Activated CD4-positive, alpha-beta memory T cell treated with anti-CD3 and anti-CD28 coated beads, Interleukin-2, amount 10 ng/mL, durations not matched to agents 7 days and 5 days (primary cell): ENCODE measurements at regions not wholly inside any gene's neighbourhood (a gene's known extent, or its start where the extent isn't known, plus 50 kb on each side); places are given as distances from the start of the nearest gene placed in this dataset.
A peak's percentile ranks its signal among the peaks of the same experiment; 100 is the strongest.
"Not testable (repeated sequence)": the region's sequence is repeated elsewhere in the genome, so short reads cannot be mapped to it uniquely, and the experiment has no call there.

Experiments
- CTCF ChIA-PET: fragments of 350-600 bp; sonication (Branson Sonifier 250); formaldehyde crosslinking; loops from one replicate; lab custom pipeline; 2021; ENCODE audit warnings: antibody characterized with exemption, inconsistent platforms; lab: Charles Lee
- POLR2A ChIA-PET: fragments of 350-600 bp; sonication (Branson Sonifier 250); formaldehyde crosslinking; loops from one replicate; lab custom pipeline; 2021; ENCODE audit warnings: antibody characterized with exemption; lab: Charles Lee
- DNase-seq: peaks from one replicate; pipeline ENCODE4 v3.0.0-alpha.2; 2020
- H3K27ac Mint-ChIP-seq: one replicate; pipeline ENCODE4 v1.8.0; 2021; ENCODE audit warnings: mild to moderate bottlenecking, mixed read lengths
- H3K27me3 Mint-ChIP-seq: one replicate; pipeline ENCODE4 v1.8.0; 2021; ENCODE audit warnings: mixed read lengths
- H3K36me3 Mint-ChIP-seq: one replicate; pipeline ENCODE4 v1.8.0; 2021; ENCODE audit warnings: low read depth, mixed read lengths
- H3K4me1 Mint-ChIP-seq: one replicate; pipeline ENCODE4 v1.8.0; 2021; ENCODE audit warnings: mixed read lengths
- H3K4me3 Mint-ChIP-seq: one replicate; pipeline ENCODE4 v1.8.0; 2021; ENCODE audit warnings: mild to moderate bottlenecking, mixed read lengths
- H3K9me3 Mint-ChIP-seq: one replicate; pipeline ENCODE4 v1.8.0; 2021; ENCODE audit warnings: mixed read lengths

DNA sequence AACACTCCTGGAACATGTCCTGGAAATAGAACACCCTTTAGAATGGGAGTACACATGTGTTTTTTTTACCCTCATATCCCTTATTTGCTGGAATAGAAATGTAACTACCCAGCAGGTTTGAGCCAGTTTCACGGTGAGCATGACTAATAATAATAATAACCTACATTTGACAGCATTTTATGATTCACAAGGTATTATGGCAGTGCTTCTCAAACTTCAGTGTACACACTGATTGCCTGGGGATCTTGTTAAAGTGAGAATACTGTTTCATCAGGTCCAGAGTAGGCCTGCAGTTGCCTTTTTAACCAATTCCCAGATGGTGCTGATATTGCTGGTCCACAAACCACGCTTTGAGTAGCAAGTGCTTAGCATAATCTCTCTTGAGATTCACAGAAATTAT is 63.9 kb downstream of the NFKBIZ start:
- no peak overlapping the region for H3K27ac Mint-ChIP-seq
- no peaks in the 10 kb centered on the region for H3K9me3 Mint-ChIP-seq
- ChIA-PET CTCF (no interaction called here), POLR2A (no interaction called here)
- H3K36me3 Mint-ChIP-seq, result peaks cover 12% of the 10 kb centered on the region
- H3K4me1 Mint-ChIP-seq, result no peaks in the 10 kb centered on the region
- no peak for DNase-seq
- peaks cover 12% of the 10 kb centered on the region for H3K27me3 Mint-ChIP-seq
- no peak overlapping the region for H3K4me3 Mint-ChIP-seq

DNA sequence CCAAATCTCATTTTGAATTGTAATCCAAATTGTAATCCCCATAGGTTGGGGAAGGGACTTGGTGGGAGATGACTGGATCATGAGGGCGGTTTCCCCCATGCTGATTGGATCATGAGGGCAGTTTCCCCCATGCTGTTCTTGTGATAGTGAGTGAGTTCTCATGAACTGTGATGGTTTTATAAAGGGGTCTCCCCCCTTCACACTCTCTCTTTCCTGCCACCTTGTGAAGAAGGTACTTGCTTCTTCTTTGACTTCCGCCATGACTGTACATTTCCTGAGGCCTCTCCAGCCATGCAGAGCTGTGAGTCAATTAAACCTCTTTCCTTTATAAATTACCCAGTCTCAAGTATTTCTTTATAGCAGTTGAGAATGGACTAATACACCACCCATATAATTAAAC is 68.4 kb downstream of the NFKBIZ start:
- Mint-ChIP-seq H3K36me3 (peaks cover 42% of the 10 kb centered on the region), H3K4me1 (peaks cover 17% of the 10 kb centered on the region), H3K9me3 (peaks cover 14% of the 10 kb centered on the region)
- H3K4me3 Mint-ChIP-seq, DNase-seq, H3K27ac Mint-ChIP-seq, POLR2A ChIA-PET, CTCF ChIA-PET, H3K27me3 Mint-ChIP-seq: not testable (repeated sequence)

DNA sequence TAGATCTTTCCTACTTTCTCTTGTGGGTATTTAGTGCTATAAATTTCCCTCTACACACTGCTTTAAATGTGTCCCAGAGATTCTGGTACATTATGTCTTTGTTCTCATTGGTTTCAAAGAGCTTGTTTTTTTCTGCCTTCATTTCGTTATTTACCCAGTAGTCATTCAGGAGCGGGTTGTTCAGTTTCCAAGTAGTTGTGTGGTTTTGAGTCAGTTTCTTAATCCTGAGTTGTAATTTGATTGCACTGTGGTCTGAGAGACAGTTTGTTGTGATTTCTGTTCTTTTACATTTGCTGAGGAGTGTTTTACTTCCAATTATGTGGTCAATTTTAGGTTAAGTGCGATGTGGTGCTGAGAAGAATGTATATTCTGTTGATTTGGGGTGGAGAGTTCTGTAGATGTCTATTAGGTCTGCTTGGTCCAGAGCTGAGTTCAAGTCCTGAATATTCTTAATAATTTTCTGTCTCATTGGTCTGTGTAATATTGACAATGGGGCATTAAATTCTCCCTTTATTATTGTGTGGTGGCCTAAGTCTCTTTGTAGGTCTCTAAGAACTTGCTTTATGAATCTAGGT is 72.9 kb downstream of the NFKBIZ start:
- Mint-ChIP-seq H3K4me3 (peak overlapping the region; percentile 9), H3K27me3 (peaks cover 21% of the 10 kb centered on the region), H3K36me3 (peaks cover 56% of the 10 kb centered on the region), H3K27ac (peak overlapping the region; percentile 17), H3K9me3 (peaks cover 31% of the 10 kb centered on the region), H3K4me1 (peaks cover 52% of the 10 kb centered on the region)
- CTCF ChIA-PET, result interaction anchor here (0.7 to 1.8 kb wide), 2 partner anchors 14 to 119 kb away, joined by 3 read pairs; no protein-coding TSS in a partner anchor
- POLR2A ChIA-PET, result interaction anchor here (0.8 to 1.7 kb wide), 4 partner anchors 10 to 73 kb away, joined by 3 to 9 read pairs (median 4); partner anchors contain the start of gene NFKBIZ
- not testable (repeated sequence) for DNase-seq

DNA sequence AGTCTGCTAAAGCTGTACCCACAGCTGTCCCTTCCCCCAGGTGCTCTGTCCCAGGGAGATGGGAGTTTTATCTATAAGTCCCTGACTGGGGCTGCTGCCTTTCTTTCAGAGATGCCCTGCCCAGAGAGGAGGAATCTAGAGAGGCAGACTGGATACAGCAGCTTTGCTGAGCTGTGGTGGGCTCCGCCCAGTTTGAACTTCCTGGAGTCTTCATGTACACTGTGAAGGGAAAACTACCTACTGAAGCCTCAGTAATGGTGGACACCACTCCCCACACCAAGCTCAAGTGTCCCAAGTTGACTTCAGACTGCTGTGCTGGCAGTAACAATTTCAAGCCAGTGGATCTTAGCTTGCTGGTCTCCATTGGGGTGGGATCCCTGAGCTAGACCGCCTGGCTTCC is 75.3 kb downstream of the NFKBIZ start:
- ChIA-PET POLR2A (interaction anchor here (0.9 to 3.1 kb wide), 6 partner anchors 8 to 248 kb away, joined by 3 to 21 read pairs (median 4); partner anchors contain the start of genes NFKBIZ and ZBTB11), CTCF (interaction anchor here (1.2 to 1.6 kb wide), 2 partner anchors 11 to 64 kb away, joined by 3 to 7 read pairs; no protein-coding TSS in a partner anchor)

DNA sequence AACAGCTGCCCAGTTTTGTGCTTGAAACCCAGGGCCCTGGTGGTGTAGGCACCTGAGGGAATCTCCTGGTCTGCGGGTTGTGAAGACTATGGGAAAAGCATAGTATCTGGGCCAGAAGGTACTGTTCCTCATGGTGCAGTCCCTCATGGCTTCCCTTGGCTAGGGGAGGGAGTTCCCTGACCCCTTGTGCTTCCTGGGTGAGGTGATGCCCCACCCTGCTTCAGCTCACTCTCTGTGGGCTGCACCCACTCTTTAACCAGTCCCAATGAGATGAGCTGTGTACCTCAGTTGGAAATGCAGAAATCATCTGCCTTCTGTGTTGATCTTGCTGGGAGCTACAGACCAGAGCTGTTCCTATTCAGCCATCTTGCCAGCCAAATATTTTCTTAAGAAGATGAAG is 75.8 kb downstream of the NFKBIZ start:
- Mint-ChIP-seq H3K9me3 (peaks cover 20% of the 10 kb centered on the region), H3K36me3 (peaks cover 38% of the 10 kb centered on the region), H3K4me1 (peaks cover 52% of the 10 kb centered on the region), H3K27ac (peak overlapping the region; percentile 11), H3K27me3 (peaks cover 22% of the 10 kb centered on the region)
- DNase-seq, H3K4me3 Mint-ChIP-seq: not testable (repeated sequence)
- ChIA-PET CTCF (interaction anchor here (1.2 to 1.6 kb wide), 2 partner anchors 10 to 64 kb away, joined by 3 to 7 read pairs; no protein-coding TSS in a partner anchor), POLR2A (interaction anchor here (1.1 to 3.1 kb wide), 5 partner anchors 8 to 76 kb away, joined by 4 to 21 read pairs (median 4); partner anchors contain the start of gene NFKBIZ)

More for the DNA sequence above, 75.3 kb downstream of the NFKBIZ start:
- Mint-ChIP-seq H3K36me3 (peaks cover 43% of the 10 kb centered on the region), H3K27me3 (peaks cover 25% of the 10 kb centered on the region), H3K9me3 (peaks cover 25% of the 10 kb centered on the region), H3K4me1 (peaks cover 52% of the 10 kb centered on the region)
- peak; percentile 27 for DNase-seq
- H3K27ac Mint-ChIP-seq, H3K4me3 Mint-ChIP-seq: not testable (repeated sequence)

DNA sequence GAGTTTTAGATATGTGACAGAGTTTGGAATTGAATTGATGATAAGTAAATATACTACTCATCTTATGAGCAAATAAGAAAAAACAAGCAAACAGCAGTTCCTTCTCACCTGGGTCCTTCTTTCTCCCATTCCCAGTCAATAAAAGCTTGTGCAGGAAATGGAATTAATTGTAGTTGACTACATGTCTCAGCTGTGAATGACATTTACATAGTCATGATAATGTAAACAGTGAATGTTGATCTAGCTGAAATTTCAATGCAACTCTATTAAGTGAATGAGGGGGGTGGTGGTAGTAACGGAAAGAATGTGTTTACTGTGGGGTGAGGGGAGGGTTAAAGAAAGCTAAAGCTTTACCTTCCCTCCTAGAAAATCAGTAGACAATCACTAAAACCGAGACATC is 76.2 kb downstream of the NFKBIZ start:
- H3K27ac Mint-ChIP-seq, result peak overlapping the region; percentile 11
- peaks cover 20% of the 10 kb centered on the region for H3K9me3 Mint-ChIP-seq
- peaks cover 38% of the 10 kb centered on the region for H3K36me3 Mint-ChIP-seq
- H3K27me3 Mint-ChIP-seq, result peaks cover 22% of the 10 kb centered on the region
- ChIA-PET POLR2A (interaction anchor here (1.1 to 3.1 kb wide), 3 partner anchors 11 to 76 kb away, joined by 4 to 21 read pairs (median 14); partner anchors contain the start of gene NFKBIZ), CTCF (interaction anchor here (1.2 to 1.6 kb wide), 2 partner anchors 10 to 63 kb away, joined by 3 to 7 read pairs; no protein-coding TSS in a partner anchor)
- H3K4me3 Mint-ChIP-seq, result no peak overlapping the region
- no peak for DNase-seq
- H3K4me1 Mint-ChIP-seq, result peaks cover 52% of the 10 kb centered on the region

DNA sequence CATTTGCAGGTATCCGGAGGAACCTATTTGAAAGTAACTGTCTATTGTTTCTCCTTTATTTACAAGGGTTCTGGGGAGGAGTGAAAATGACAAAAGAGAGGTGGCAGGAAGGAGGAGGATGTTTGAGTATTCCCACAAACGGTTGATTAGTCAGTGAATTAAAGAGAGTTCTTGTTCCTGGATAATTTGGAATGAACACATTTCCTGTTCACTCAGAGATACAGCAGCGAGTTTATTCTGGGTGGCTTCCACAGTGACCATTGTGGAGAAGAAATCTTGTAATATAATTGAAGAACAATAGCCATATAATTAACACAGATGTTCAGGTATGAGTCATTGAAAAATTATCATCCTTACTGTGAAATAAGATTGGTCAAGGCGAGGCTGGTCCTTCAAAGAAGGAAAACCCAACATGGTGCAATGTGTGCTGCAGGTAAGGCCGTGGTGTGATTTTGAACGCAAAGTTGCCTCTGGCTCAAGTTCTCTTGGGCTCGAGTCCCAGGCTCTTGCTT is 77.3 kb downstream of the NFKBIZ start:
- peaks cover 47% of the 10 kb centered on the region for H3K4me1 Mint-ChIP-seq
- H3K27me3 Mint-ChIP-seq, result peaks cover 19% of the 10 kb centered on the region
- ChIA-PET CTCF (no interaction called here), POLR2A (no interaction called here)
- no peak overlapping the region for H3K4me3 Mint-ChIP-seq
- peaks cover 18% of the 10 kb centered on the region for H3K9me3 Mint-ChIP-seq
- H3K27ac Mint-ChIP-seq, result no peak overlapping the region
- DNase-seq, result no peak
- peaks cover 30% of the 10 kb centered on the region for H3K36me3 Mint-ChIP-seq

GRCh38 chr3:101928890-101929289 is 79.6 kb downstream of the NFKBIZ start:
- H3K27me3 Mint-ChIP-seq, result peaks cover 25% of the 10 kb centered on the region
- CTCF ChIA-PET, result interaction anchor here (1.2 kb wide), 1 partner anchor 126 kb away, joined by 3 read pairs; no protein-coding TSS in a partner anchor

DNA sequence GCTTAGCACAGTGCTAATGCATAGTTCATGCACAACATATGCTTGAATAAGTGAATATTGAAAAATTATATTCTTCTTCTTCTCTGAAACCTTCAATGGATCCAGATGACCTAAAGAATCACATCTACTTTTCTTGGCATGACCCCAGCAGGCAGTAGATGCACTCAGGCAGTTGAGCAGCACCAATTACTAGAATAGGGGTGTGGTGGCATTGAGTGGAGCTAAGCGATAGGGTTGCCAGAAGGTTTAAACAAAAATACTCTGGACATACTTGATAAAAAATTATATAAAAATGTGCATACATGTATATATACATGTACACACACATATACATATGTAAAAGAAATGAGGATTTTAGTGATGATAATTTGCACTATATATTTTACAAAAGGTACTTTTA is 81.8 kb downstream of the NFKBIZ start:
- Mint-ChIP-seq H3K36me3 (peaks cover 11% of the 10 kb centered on the region), H3K4me1 (peaks cover 18% of the 10 kb centered on the region), H3K9me3 (peaks cover 2% of the 10 kb centered on the region), H3K4me3 (no peak overlapping the region), H3K27me3 (peaks cover 28% of the 10 kb centered on the region), H3K27ac (no peak overlapping the region)
- no peak for DNase-seq
- POLR2A ChIA-PET, result no interaction called here
- CTCF ChIA-PET, result interaction anchor here (1.3 kb wide), 1 partner anchor 122 kb away, joined by 3 read pairs; no protein-coding TSS in a partner anchor

More at GRCh38 chr3:101928890-101929289, 79.6 kb downstream of the NFKBIZ start:
- Mint-ChIP-seq H3K4me3 (no peak overlapping the region), H3K27ac (no peak overlapping the region), H3K4me1 (peaks cover 28% of the 10 kb centered on the region), H3K36me3 (peaks cover 13% of the 10 kb centered on the region), H3K9me3 (peaks cover 7% of the 10 kb centered on the region)
- POLR2A ChIA-PET, result interaction anchor here (1.8 kb wide), 1 partner anchor 79 kb away, joined by 6 read pairs; the partner anchor contains the start of gene NFKBIZ
- DNase-seq, result no peak

DNA sequence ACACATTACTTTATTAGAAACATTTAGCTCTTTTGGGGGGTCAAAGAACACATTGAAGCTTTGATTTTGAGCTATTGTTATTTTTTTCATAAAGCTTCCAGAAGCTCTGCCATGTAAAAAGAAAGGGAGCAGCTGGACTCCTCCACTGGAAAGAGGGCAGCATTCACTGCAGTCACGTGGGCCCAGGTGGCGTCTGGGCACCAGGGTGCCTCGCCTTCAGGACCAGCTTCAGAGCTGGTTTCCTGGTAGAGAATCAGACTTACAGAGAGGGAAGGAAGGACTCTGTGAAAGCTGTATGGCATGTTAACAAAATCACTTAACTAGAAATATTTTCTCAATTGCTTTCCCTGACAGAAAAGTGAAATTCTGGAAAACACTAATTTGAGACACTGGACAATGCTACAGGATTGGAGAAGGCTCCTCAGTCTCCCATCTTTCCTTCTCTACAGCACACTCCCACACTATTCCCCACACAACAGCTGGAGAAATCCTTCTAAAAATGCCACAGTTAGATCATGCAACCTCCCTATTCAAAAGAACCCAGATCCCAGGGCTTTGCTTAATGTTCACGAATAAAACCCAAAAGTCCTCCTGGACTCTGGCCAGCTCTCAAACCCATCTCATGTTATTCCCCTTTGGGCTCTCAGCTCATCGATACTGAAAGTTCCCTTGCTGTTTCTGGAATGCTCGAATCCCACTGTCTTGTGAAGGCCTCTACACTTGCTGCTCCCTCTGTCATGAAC is 83.2 kb downstream of the NFKBIZ start:
- POLR2A ChIA-PET, result interaction anchor here (1.6 to 1.7 kb wide), 4 partner anchors 8 to 81 kb away, joined by 3 to 6 read pairs (median 4); no protein-coding TSS in a partner anchor
- DNase-seq, result no peak

GRCh38 chr3:101936419-101937356 is 87.4 kb downstream of the NFKBIZ start:
- peak overlapping the region; percentile 74 for H3K27ac Mint-ChIP-seq
- no peaks in the 10 kb centered on the region for H3K9me3 Mint-ChIP-seq
- ChIA-PET POLR2A (interaction anchor here (0.6 to 3.7 kb wide), 12 partner anchors 9 to 157 kb away, joined by 3 to 60 read pairs (median 4); partner anchors contain the start of gene NFKBIZ), CTCF (interaction anchor here (0.7 to 1.5 kb wide), 6 partner anchors 11 to 289 kb away, joined by 3 to 7 read pairs (median 4); no protein-coding TSS in a partner anchor)
- peak overlapping the region; percentile 28 for H3K4me3 Mint-ChIP-seq
- H3K27me3 Mint-ChIP-seq, result peaks cover 33% of the 10 kb centered on the region
- peak; percentile 47 for DNase-seq
- peaks cover 17% of the 10 kb centered on the region for H3K36me3 Mint-ChIP-seq
- H3K4me1 Mint-ChIP-seq, result peaks cover 29% of the 10 kb centered on the region

More for the DNA sequence above, 83.2 kb downstream of the NFKBIZ start:
- Mint-ChIP-seq H3K27me3 (peaks cover 37% of the 10 kb centered on the region), H3K27ac (no peak overlapping the region), H3K9me3 (no peaks in the 10 kb centered on the region), H3K4me1 (peaks cover 28% of the 10 kb centered on the region), H3K4me3 (no peak overlapping the region), H3K36me3 (peaks cover 17% of the 10 kb centered on the region)
- CTCF ChIA-PET, result interaction anchor here (0.5 to 1.1 kb wide), 4 partner anchors 70 to 297 kb away, joined by 3 read pairs; partner anchors contain the start of gene NFKBIZ
